Keratinocyte (primary cell): ENCODE measurements at regions not wholly inside any gene's neighbourhood (a gene's known extent, or its start where the extent isn't known, plus 50 kb on each side); places are given as distances from the start of the nearest gene placed in this dataset.

ENCODE experiments used
- DNase-seq: peaks from one replicate; pipeline ENCODE4 v3.0.0-alpha.2; 2011; ENCODE audit warnings: low read depth, missing footprints, low spot score
- FAIRE-seq: peaks from 2 replicates; lab custom pipeline; 2011; peaks lifted over from hg19 to GRCh38; lab: Jason Lieb, UNC
- H2AFZ ChIP-seq: 2 replicates; pipeline ENCODE4 v1.6.0; 2012; ENCODE audit warnings: low read length, control low read depth, inconsistent platforms; ENCODE audit not compliant: control insufficient read depth
- H3K27ac ChIP-seq: 2 replicates; pipeline ENCODE4 v1.5.1; 2011; ENCODE audit warnings: low read length; ENCODE audit not compliant: control insufficient read depth, insufficient read depth
- H3K27me3 ChIP-seq: 3 replicates; pipeline ENCODE4 v1.6.0; 2011; ENCODE audit warnings: low read length; ENCODE audit not compliant: control insufficient read depth, insufficient read depth; ENCODE audit errors: extremely low read depth
- H3K36me3 ChIP-seq, 2 experiments: 2 replicates in 1 of 2; 3 replicates in 1 of 2; pipeline ENCODE4 v1.5.1; 2011; ENCODE audit warnings: low read length in 2 of 2, mild to moderate bottlenecking in 1 of 2; ENCODE audit not compliant: control insufficient read depth in 2 of 2, insufficient read depth in 2 of 2; ENCODE audit errors: extremely low read depth in 1 of 2
- H3K4me1 ChIP-seq: 3 replicates; pipeline ENCODE4 v1.5.1; 2011; ENCODE audit warnings: low read length; ENCODE audit not compliant: control insufficient read depth, insufficient read depth; ENCODE audit errors: extremely low read depth
- H3K4me2 ChIP-seq: 3 replicates; pipeline ENCODE4 v1.6.0; 2011; ENCODE audit warnings: low read depth, low read length; ENCODE audit not compliant: control insufficient read depth, insufficient read depth; ENCODE audit errors: extremely low read depth
- H3K4me3 ChIP-seq, 3 experiments: fragments of 200-600 bp in 1 of 3; sonication (generic) in 1 of 3; 2 replicates in 2 of 3; 3 replicates in 1 of 3; pipeline ENCODE4 v1.5.1; 2011 to 2016; ENCODE audit warnings: low read length in 3 of 3, mild to moderate bottlenecking in 3 of 3, control low read depth in 2 of 3, inconsistent platforms in 1 of 3, low read depth in 1 of 3, mixed read lengths in 1 of 3, mixed run types in 1 of 3, moderate library complexity in 1 of 3; ENCODE audit not compliant: control insufficient read depth in 2 of 3, insufficient read depth in 2 of 3; ENCODE audit errors: extremely low read depth in 1 of 3
- H3K79me2 ChIP-seq: 2 replicates; pipeline ENCODE4 v1.6.0; 2012; ENCODE audit warnings: low read length; ENCODE audit not compliant: control insufficient read depth, insufficient read depth
- H3K9ac ChIP-seq: 3 replicates; pipeline ENCODE4 v1.6.0; 2011; ENCODE audit warnings: low read length; ENCODE audit not compliant: control insufficient read depth, insufficient read depth; ENCODE audit errors: extremely low read depth
- H3K9me1 ChIP-seq: 3 replicates; pipeline ENCODE4 v1.6.0; 2011; ENCODE audit warnings: low read length; ENCODE audit not compliant: control insufficient read depth, insufficient read depth; ENCODE audit errors: extremely low read depth
- H3K9me3 ChIP-seq: 2 replicates; pipeline ENCODE4 v1.5.1; 2012; ENCODE audit warnings: low read depth, low read length; ENCODE audit not compliant: control insufficient read depth
- H4K20me1 ChIP-seq: 3 replicates; pipeline ENCODE4 v1.6.0; 2011; ENCODE audit warnings: low read length; ENCODE audit not compliant: control insufficient read depth, insufficient read depth; ENCODE audit errors: extremely low read depth
- EZH2 ChIP-seq: IDR thresholded peaks from one replicate; pipeline ENCODE4 v1.6.1; 2012; ENCODE audit warnings: inconsistent platforms, mild to moderate bottlenecking, low read length, moderate library complexity
- dilution Hi-C: fragments of 300-500 bp; cut with MboI; formaldehyde crosslinking; loops from one replicate; pipeline ENCODE4 v1.7.0; 2020; ENCODE audit warnings: low sequenced_read_pairs; ENCODE audit not compliant: extremely low pct_ligation_motif_present
- TF ChIP-seq, protein P1 (sequence below), 3 experiments: IDR thresholded peaks in 1 of 3; conservative IDR thresholded peaks in 1 of 3; optimal IDR thresholded peaks in 1 of 3; 2 replicates in 2 of 3; 3 replicates in 1 of 3; pipeline versions ENCODE3 to v1.5.1; 2011; ENCODE audit warnings: low read length in 3 of 3, mild to moderate bottlenecking in 3 of 3, moderate library complexity in 2 of 3, control low read depth in 1 of 3, inconsistent platforms in 1 of 3; ENCODE audit not compliant: insufficient read depth in 2 of 3; ENCODE audit errors: extremely low read depth in 1 of 3

DNA sequence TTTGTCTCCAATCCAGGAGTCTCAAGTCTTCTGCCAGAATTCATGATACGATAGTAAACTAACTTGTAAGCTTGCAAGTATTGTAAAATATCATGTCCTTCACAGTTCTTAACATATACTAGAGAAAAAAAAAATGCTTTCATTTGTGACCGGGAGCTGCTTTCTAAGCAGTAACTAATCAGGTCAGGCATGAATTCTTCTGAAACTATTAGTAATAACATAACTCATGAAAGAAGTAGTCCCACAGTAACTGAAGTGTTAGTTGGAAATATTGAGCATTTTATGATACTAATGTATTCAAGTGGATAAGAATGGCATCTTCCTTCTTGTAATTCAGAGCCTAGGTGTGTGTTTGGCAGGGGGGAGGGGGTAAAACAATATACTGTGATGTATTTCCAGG lies 665.6 kb downstream of the DNAJB9 start:
- dilution Hi-C loops: no loop called here
- TF ChIP-seq, protein P1, sequence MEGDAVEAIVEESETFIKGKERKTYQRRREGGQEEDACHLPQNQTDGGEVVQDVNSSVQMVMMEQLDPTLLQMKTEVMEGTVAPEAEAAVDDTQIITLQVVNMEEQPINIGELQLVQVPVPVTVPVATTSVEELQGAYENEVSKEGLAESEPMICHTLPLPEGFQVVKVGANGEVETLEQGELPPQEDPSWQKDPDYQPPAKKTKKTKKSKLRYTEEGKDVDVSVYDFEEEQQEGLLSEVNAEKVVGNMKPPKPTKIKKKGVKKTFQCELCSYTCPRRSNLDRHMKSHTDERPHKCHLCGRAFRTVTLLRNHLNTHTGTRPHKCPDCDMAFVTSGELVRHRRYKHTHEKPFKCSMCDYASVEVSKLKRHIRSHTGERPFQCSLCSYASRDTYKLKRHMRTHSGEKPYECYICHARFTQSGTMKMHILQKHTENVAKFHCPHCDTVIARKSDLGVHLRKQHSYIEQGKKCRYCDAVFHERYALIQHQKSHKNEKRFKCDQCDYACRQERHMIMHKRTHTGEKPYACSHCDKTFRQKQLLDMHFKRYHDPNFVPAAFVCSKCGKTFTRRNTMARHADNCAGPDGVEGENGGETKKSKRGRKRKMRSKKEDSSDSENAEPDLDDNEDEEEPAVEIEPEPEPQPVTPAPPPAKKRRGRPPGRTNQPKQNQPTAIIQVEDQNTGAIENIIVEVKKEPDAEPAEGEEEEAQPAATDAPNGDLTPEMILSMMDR (optimal IDR thresholded peaks at IDR 0.05 in 1 of 3, IDR thresholded peaks at IDR 0.05 in 1 of 3, conservative IDR thresholded peaks at IDR 0.05 in 1 of 3; ENCODE audit: extremely low read depth in 1 of 3, insufficient read depth in 2 of 3, low read length in 3 of 3): no peak
- TF ChIP-seq EZH2: no peak
- no peak overlapping the region for H3K27ac ChIP-seq
- no peaks in the 10 kb centered on the region for H3K9me1 ChIP-seq
- H3K9me3 ChIP-seq: no peaks in the 10 kb centered on the region
- DNase-seq (no peak), FAIRE-seq (no peak)
- H3K4me1 ChIP-seq: no peaks in the 10 kb centered on the region
- no peaks in the 10 kb centered on the region for H3K27me3 ChIP-seq
- no peak overlapping the region for H3K4me3 ChIP-seq
- H4K20me1 ChIP-seq: no peaks in the 10 kb centered on the region
- H3K36me3 ChIP-seq: no peaks in the 10 kb centered on the region
- no peak overlapping the region for H3K9ac ChIP-seq
- H2AFZ ChIP-seq: no peak overlapping the region
- H3K79me2 ChIP-seq: no peaks in the 10 kb centered on the region
- H3K4me2 ChIP-seq: no peak overlapping the region

DNA sequence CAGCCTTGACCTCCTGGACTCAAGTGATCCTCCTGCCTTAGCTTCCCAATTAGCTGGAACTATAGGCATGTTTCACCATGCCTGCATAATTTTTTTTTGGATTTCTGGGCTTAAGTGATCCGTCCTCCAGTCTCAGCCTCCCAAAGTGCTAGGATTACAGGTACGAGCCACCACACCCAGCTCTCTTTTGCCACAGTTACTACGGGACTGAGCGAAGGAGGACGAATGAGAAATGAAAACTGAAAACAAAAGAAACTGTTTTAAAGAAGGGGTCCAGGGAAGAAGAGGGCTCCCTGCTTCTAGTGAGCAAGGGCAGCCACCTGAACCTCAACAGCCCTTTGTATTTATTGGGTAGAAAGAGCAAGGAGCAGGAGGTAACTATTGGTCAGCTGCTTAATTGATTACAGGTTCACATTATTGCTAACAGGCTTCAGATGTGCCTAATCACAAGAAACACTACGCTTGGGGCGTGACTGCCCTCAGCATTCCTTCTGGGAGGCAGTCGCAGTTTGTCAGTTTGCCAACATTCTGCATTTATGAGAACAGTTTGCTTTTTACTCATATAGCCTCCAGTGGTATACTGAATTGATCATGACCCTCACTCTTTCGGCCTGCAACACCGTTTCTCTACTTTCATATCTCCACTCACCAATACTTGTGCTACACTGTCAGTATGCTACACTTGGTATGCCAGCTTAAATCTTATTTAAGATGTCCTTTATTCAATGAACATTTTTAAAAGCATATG lies 676.8 kb downstream of the DNAJB9 start:
- no peaks in the 10 kb centered on the region for H4K20me1 ChIP-seq
- H3K79me2 ChIP-seq: no peaks in the 10 kb centered on the region
- no peaks in the 10 kb centered on the region for H3K9me3 ChIP-seq
- peak overlapping the region; percentile 48 for H3K4me2 ChIP-seq
- dilution Hi-C loops: no loop called here
- TF ChIP-seq, protein P1 (optimal IDR thresholded peaks at IDR 0.05 in 1 of 3, IDR thresholded peaks at IDR 0.05 in 1 of 3, conservative IDR thresholded peaks at IDR 0.05 in 1 of 3; ENCODE audit: extremely low read depth in 1 of 3, insufficient read depth in 2 of 3, low read length in 3 of 3): no peak
- no peak for TF ChIP-seq EZH2
- H3K27me3 ChIP-seq: no peaks in the 10 kb centered on the region
- H3K36me3 ChIP-seq: no peaks in the 10 kb centered on the region
- H3K27ac ChIP-seq: no peak overlapping the region
- H3K9ac ChIP-seq: peak overlapping the region; percentile 4
- H3K4me3 ChIP-seq: no peak overlapping the region
- H3K4me1 ChIP-seq: peaks cover 4% of the 10 kb centered on the region
- H2AFZ ChIP-seq: peak overlapping the region; percentile 66
- DNase-seq (peak; percentile 28), FAIRE-seq (peak; percentile 46)
- no peaks in the 10 kb centered on the region for H3K9me1 ChIP-seq
